ENCODE measurements at regions not wholly inside any gene's neighbourhood (a gene's known extent, or its start where the extent isn't known, plus 50 kb on each side); places are given as distances from the start of the nearest gene placed in this dataset.

- BruUV-seq (replicated peaks), result no TSS peak
- Mint-ChIP-seq H3K4me3 (ENCODE audit: unreplicated experiment) (no peak overlapping the region), H3K4me1 (ENCODE audit: insufficient read depth, unreplicated experiment) (peaks cover 14% of the 10 kb centered on the region), H3K9me3 (ENCODE audit: unreplicated experiment) (no peaks in the 10 kb centered on the region), H3K27me3 (ENCODE audit: insufficient read depth, unreplicated experiment) (peaks cover 26% of the 10 kb centered on the region), H3K27ac (ENCODE audit: low read depth, unreplicated experiment) (no peak overlapping the region), H3K36me3 (ENCODE audit: insufficient read depth, unreplicated experiment) (no peaks in the 10 kb centered on the region)
- peak; percentile 20 for DNase-seq (ENCODE audit: unreplicated experiment)
- ChIA-PET CTCF (no interaction called here), POLR2A (no interaction called here)
- TF ChIP-seq CTCF (IDR thresholded peaks at IDR 0.05; ENCODE audit: unreplicated experiment), result no peak
- intact Hi-C loops (cut with micrococcal nuclease), result no loop called here
Observed at GRCh38 chrX:46317163-46317562, 228.1 kb downstream of the ZNF674 start.

GRCh38 chrX:46311581-46312120 lies 233.6 kb downstream of the ZNF674 start:
- no peak overlapping the region for H3K27ac Mint-ChIP-seq (ENCODE audit: low read depth, unreplicated experiment)
- CTCF ChIA-PET, result no interaction called here
- H3K27me3 Mint-ChIP-seq (ENCODE audit: insufficient read depth, unreplicated experiment), result peaks cover 14% of the 10 kb centered on the region
- H3K9me3 Mint-ChIP-seq (ENCODE audit: unreplicated experiment), result peaks cover 2% of the 10 kb centered on the region
- no TSS peak for BruUV-seq (replicated peaks)
- intact Hi-C loops (cut with micrococcal nuclease), result no loop called here
- no peaks in the 10 kb centered on the region for H3K36me3 Mint-ChIP-seq (ENCODE audit: insufficient read depth, unreplicated experiment)
- no peak overlapping the region for H3K4me3 Mint-ChIP-seq (ENCODE audit: unreplicated experiment)
- no peak for TF ChIP-seq CTCF (IDR thresholded peaks at IDR 0.05; ENCODE audit: unreplicated experiment)
- DNase-seq (ENCODE audit: unreplicated experiment), result no peak
- H3K4me1 Mint-ChIP-seq (ENCODE audit: insufficient read depth, unreplicated experiment), result no peaks in the 10 kb centered on the region
- POLR2A ChIA-PET, result no interaction called here

GRCh38 chrX:46310815-46311497 lies 234.3 kb downstream of the ZNF674 start:
- H3K36me3 Mint-ChIP-seq (ENCODE audit: insufficient read depth, unreplicated experiment), result no peaks in the 10 kb centered on the region
- no TSS peak for BruUV-seq (replicated peaks)
- peaks cover 8% of the 10 kb centered on the region for H3K9me3 Mint-ChIP-seq (ENCODE audit: unreplicated experiment)
- H3K27me3 Mint-ChIP-seq (ENCODE audit: insufficient read depth, unreplicated experiment), result peaks cover 14% of the 10 kb centered on the region
- TF ChIP-seq CTCF (IDR thresholded peaks at IDR 0.05; ENCODE audit: unreplicated experiment), result no peak
- intact Hi-C loops (cut with micrococcal nuclease), result no loop called here
- no peak overlapping the region for H3K27ac Mint-ChIP-seq (ENCODE audit: low read depth, unreplicated experiment)
- H3K4me1 Mint-ChIP-seq (ENCODE audit: insufficient read depth, unreplicated experiment), result no peaks in the 10 kb centered on the region
- POLR2A ChIA-PET, result no interaction called here
- H3K4me3 Mint-ChIP-seq (ENCODE audit: unreplicated experiment), result no peak overlapping the region
- CTCF ChIA-PET, result interaction anchor here (1.0 kb wide), 1 partner anchor 31 kb away, joined by 4 read pairs; no protein-coding TSS in a partner anchor
- DNase-seq (ENCODE audit: unreplicated experiment), result no peak

GRCh38 chrX:46308110-46308509 lies 237.1 kb downstream of the ZNF674 start:
- Mint-ChIP-seq H3K4me3 (ENCODE audit: unreplicated experiment) (no peak overlapping the region), H3K36me3 (ENCODE audit: insufficient read depth, unreplicated experiment) (no peaks in the 10 kb centered on the region), H3K27ac (ENCODE audit: low read depth, unreplicated experiment) (no peak overlapping the region), H3K27me3 (ENCODE audit: insufficient read depth, unreplicated experiment) (peaks cover 14% of the 10 kb centered on the region), H3K9me3 (ENCODE audit: unreplicated experiment) (peaks cover 18% of the 10 kb centered on the region), H3K4me1 (ENCODE audit: insufficient read depth, unreplicated experiment) (no peaks in the 10 kb centered on the region)
- intact Hi-C loops (cut with micrococcal nuclease), result no loop called here
- ChIA-PET POLR2A (interaction anchor here (1.0 kb wide), 1 partner anchor 48 kb away, joined by 3 read pairs; no protein-coding TSS in a partner anchor), CTCF (interaction anchor here (0.5 kb wide), 1 partner anchor 1121 kb away, joined by 3 read pairs; no protein-coding TSS in a partner anchor)
- no TSS peak for BruUV-seq (replicated peaks)
- no peak for TF ChIP-seq CTCF (IDR thresholded peaks at IDR 0.05; ENCODE audit: unreplicated experiment)
- DNase-seq (ENCODE audit: unreplicated experiment), result no peak
